ENCODE measurements at regions not wholly inside any gene's neighbourhood (a gene's known extent, or its start where the extent isn't known, plus 50 kb on each side); places are given as distances from the start of the nearest gene placed in this dataset.

- no peaks in the 10 kb centered on the region for H3K9me3 ChIP-seq (ENCODE audit: low read depth)
- DNase-seq (ENCODE audit: low read depth in 1 of 2, low spot score in 1 of 2), result no peak
- no peaks in the 10 kb centered on the region for H3K27me3 ChIP-seq
- no peak for TF ChIP-seq CTCF (IDR thresholded peaks at IDR 0.05; ENCODE audit: low read depth, low read length)
- no peak overlapping the region for H3K27ac ChIP-seq
- H3K36me3 ChIP-seq, result no peaks in the 10 kb centered on the region
- no peaks in the 10 kb centered on the region for H3K4me1 ChIP-seq (ENCODE audit: low read depth)
- no peak overlapping the region for H3K4me3 ChIP-seq
These were observed 1337.3 kb upstream of the DDX18 start for GRCh38 chr2:116477229-116477628.

GRCh38 chr2:116487336-116487735 is 1327.2 kb upstream of the DDX18 start:
- Histone ChIP-seq H3K9me3 (ENCODE audit: low read depth) (no peaks in the 10 kb centered on the region), H3K27ac (no peak overlapping the region), H3K36me3 (no peaks in the 10 kb centered on the region), H3K27me3 (no peaks in the 10 kb centered on the region), H3K4me1 (ENCODE audit: low read depth) (no peaks in the 10 kb centered on the region), H3K4me3 (no peak overlapping the region)
- TF ChIP-seq CTCF (IDR thresholded peaks at IDR 0.05; ENCODE audit: low read depth, low read length), result no peak
- no peak for DNase-seq (ENCODE audit: low read depth in 1 of 2, low spot score in 1 of 2)

- Histone ChIP-seq H3K27me3 (no peaks in the 10 kb centered on the region), H3K9me3 (ENCODE audit: low read depth) (no peaks in the 10 kb centered on the region), H3K4me3 (no peak overlapping the region), H3K36me3 (no peaks in the 10 kb centered on the region), H3K4me1 (ENCODE audit: low read depth) (no peaks in the 10 kb centered on the region), H3K27ac (no peak overlapping the region)
- TF ChIP-seq CTCF (IDR thresholded peaks at IDR 0.05; ENCODE audit: low read depth, low read length), result no peak
- no peak for DNase-seq (ENCODE audit: low read depth in 1 of 2, low spot score in 1 of 2)
These were observed 1325.2 kb upstream of the DDX18 start for GRCh38 chr2:116489292-116489691.

GRCh38 chr2:116489944-116490343 is 1324.5 kb upstream of the DDX18 start:
- H3K4me3 ChIP-seq, result no peak overlapping the region
- TF ChIP-seq CTCF (IDR thresholded peaks at IDR 0.05; ENCODE audit: low read depth, low read length), result no peak
- no peaks in the 10 kb centered on the region for H3K27me3 ChIP-seq
- no peaks in the 10 kb centered on the region for H3K36me3 ChIP-seq
- no peak overlapping the region for H3K27ac ChIP-seq
- H3K4me1 ChIP-seq (ENCODE audit: low read depth), result no peaks in the 10 kb centered on the region
- DNase-seq (ENCODE audit: low read depth in 1 of 2, low spot score in 1 of 2), result peak in 1 of 2 donors; percentile 63
- H3K9me3 ChIP-seq (ENCODE audit: low read depth), result no peaks in the 10 kb centered on the region

- peak in 1 of 2 donors; percentile 67 for DNase-seq (ENCODE audit: low read depth in 1 of 2, low spot score in 1 of 2)
- H3K27me3 ChIP-seq, result no peaks in the 10 kb centered on the region
- H3K36me3 ChIP-seq, result no peaks in the 10 kb centered on the region
- no peaks in the 10 kb centered on the region for H3K4me1 ChIP-seq (ENCODE audit: low read depth)
- H3K4me3 ChIP-seq, result no peak overlapping the region
- H3K9me3 ChIP-seq (ENCODE audit: low read depth), result no peaks in the 10 kb centered on the region
- no peak for TF ChIP-seq CTCF (IDR thresholded peaks at IDR 0.05; ENCODE audit: low read depth, low read length)
- H3K27ac ChIP-seq, result no peak overlapping the region
These were observed 1323.9 kb upstream of the DDX18 start for GRCh38 chr2:116490511-116491145.
